ENCODE measurements at regions not wholly inside any gene's neighbourhood (a gene's known extent, or its start where the extent isn't known, plus 50 kb on each side); places are given as distances from the start of the nearest gene placed in this dataset.

- Histone ChIP-seq H3K9me3 (no peaks in the 10 kb centered on the region), H3K4me3 (no peak overlapping the region), H3K27me3 (peaks cover 0 to 5% of the 10 kb centered on the region in 2 donors), H3K36me3 (no peaks in the 10 kb centered on the region), H3K4me1 (no peaks in the 10 kb centered on the region), H3K27ac (no peak overlapping the region)
- intact Hi-C loops (cut with DNase I; ENCODE audit: low total_unique reads) = no loop called here
- no peak for DNase-seq
- TF ChIP-seq, protein P1, sequence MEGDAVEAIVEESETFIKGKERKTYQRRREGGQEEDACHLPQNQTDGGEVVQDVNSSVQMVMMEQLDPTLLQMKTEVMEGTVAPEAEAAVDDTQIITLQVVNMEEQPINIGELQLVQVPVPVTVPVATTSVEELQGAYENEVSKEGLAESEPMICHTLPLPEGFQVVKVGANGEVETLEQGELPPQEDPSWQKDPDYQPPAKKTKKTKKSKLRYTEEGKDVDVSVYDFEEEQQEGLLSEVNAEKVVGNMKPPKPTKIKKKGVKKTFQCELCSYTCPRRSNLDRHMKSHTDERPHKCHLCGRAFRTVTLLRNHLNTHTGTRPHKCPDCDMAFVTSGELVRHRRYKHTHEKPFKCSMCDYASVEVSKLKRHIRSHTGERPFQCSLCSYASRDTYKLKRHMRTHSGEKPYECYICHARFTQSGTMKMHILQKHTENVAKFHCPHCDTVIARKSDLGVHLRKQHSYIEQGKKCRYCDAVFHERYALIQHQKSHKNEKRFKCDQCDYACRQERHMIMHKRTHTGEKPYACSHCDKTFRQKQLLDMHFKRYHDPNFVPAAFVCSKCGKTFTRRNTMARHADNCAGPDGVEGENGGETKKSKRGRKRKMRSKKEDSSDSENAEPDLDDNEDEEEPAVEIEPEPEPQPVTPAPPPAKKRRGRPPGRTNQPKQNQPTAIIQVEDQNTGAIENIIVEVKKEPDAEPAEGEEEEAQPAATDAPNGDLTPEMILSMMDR (IDR thresholded peaks at IDR 0.05) = no peak
Observed at GRCh38 chr6:1024161-1024560, 287.7 kb upstream of the FOXQ1 start.

GRCh38 chr6:1023229-1023628 is 288.7 kb upstream of the FOXQ1 start:
- DNase-seq = no peak
- intact Hi-C loops (cut with DNase I; ENCODE audit: low total_unique reads) = no loop called here

GRCh38 chr6:1022719-1023118 is 289.2 kb upstream of the FOXQ1 start:
- no peak for DNase-seq
- Histone ChIP-seq H3K4me3 (no peak overlapping the region), H3K27ac (no peak overlapping the region), H3K27me3 (peaks cover 0 to 5% of the 10 kb centered on the region in 2 donors), H3K4me1 (no peaks in the 10 kb centered on the region), H3K36me3 (no peaks in the 10 kb centered on the region), H3K9me3 (no peaks in the 10 kb centered on the region)
- TF ChIP-seq, protein P1 (IDR thresholded peaks at IDR 0.05) = no peak
- intact Hi-C loops (cut with DNase I; ENCODE audit: low total_unique reads) = no loop called here

More at GRCh38 chr6:1023229-1023628, 288.7 kb upstream of the FOXQ1 start:
- no peak overlapping the region for H3K4me3 ChIP-seq
- TF ChIP-seq, protein P1 (IDR thresholded peaks at IDR 0.05) = no peak
- H3K9me3 ChIP-seq = no peaks in the 10 kb centered on the region
- no peaks in the 10 kb centered on the region for H3K4me1 ChIP-seq
- H3K36me3 ChIP-seq = no peaks in the 10 kb centered on the region
- H3K27ac ChIP-seq = no peak overlapping the region
- H3K27me3 ChIP-seq = peaks cover 0 to 5% of the 10 kb centered on the region in 2 donors

DNA sequence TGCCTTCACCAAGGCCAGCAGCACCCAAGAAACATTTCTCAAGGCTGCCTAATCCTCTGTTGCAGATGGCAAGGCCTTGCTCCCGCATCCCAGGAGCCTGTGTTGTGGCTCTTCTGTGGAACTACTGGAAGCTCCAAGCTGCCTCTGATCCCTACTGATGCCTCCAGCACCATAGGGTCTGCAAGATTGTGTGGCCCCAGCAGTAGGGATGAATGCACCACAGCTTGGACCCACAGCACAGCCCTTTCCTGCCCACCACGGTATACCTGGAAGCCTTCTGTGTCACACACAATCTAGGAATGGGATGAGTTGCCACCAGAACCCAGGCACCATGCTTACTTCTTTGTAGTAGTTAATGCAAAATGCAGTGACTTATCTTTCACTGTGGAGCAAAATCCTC is 291.1 kb upstream of the FOXQ1 start:
- Histone ChIP-seq H3K27ac (no peak overlapping the region), H3K4me3 (no peak overlapping the region), H3K9me3 (no peaks in the 10 kb centered on the region), H3K27me3 (no peaks in the 10 kb centered on the region), H3K4me1 (no peaks in the 10 kb centered on the region), H3K36me3 (no peaks in the 10 kb centered on the region)
- TF ChIP-seq, protein P1 (IDR thresholded peaks at IDR 0.05) = no peak
- DNase-seq = no peak
- intact Hi-C loops (cut with DNase I; ENCODE audit: low total_unique reads) = no loop called here

GRCh38 chr6:1020133-1020532 is 291.8 kb upstream of the FOXQ1 start:
- Histone ChIP-seq H3K36me3 (no peaks in the 10 kb centered on the region), H3K4me1 (no peaks in the 10 kb centered on the region), H3K9me3 (no peaks in the 10 kb centered on the region), H3K4me3 (no peak overlapping the region), H3K27me3 (no peaks in the 10 kb centered on the region), H3K27ac (no peak overlapping the region)
- DNase-seq = no peak
- TF ChIP-seq, protein P1 (IDR thresholded peaks at IDR 0.05) = no peak
- intact Hi-C loops (cut with DNase I; ENCODE audit: low total_unique reads) = no loop called here

- Histone ChIP-seq H3K4me3 (no peak overlapping the region), H3K9me3 (peaks cover 0 to 5% (median 0%) of the 10 kb centered on the region in 3 donors), H3K27me3 (no peaks in the 10 kb centered on the region), H3K4me1 (no peaks in the 10 kb centered on the region), H3K27ac (no peak overlapping the region), H3K36me3 (no peaks in the 10 kb centered on the region)
- TF ChIP-seq, protein P1 (IDR thresholded peaks at IDR 0.05) = no peak
- intact Hi-C loops (cut with DNase I; ENCODE audit: low total_unique reads) = no loop called here
- no peak for DNase-seq
Observed at GRCh38 chr6:1018041-1018440, 293.9 kb upstream of the FOXQ1 start.
